Activated T-helper 17 cell treated with anti-CD3 and anti-CD28 coated beads, Interleukin-2, amount 50 U/mL, for 72 hours (primary cell): ENCODE measurements at regions not wholly inside any gene's neighbourhood (a gene's known extent, or its start where the extent isn't known, plus 50 kb on each side); places are given as distances from the start of the nearest gene placed in this dataset.

ENCODE experiments used
- ATAC-seq: fragments of 150-1000 bp; cut with Tn5 transposase; replicated peaks from 2 replicates; pipeline ENCODE4 v1.10.0; 2021; ENCODE audit warnings: mild to moderate bottlenecking, moderate library complexity
- H3K27ac Mint-ChIP-seq: one replicate; pipeline ENCODE4 v1.8.0; 2022; ENCODE audit warnings: mixed read lengths
- H3K27me3 Mint-ChIP-seq: one replicate; pipeline ENCODE4 v1.8.0; 2022; ENCODE audit warnings: mixed read lengths
- H3K36me3 Mint-ChIP-seq: one replicate; pipeline ENCODE4 v1.8.0; 2022; ENCODE audit warnings: low read depth, mild to moderate bottlenecking, mixed read lengths
- H3K4me1 Mint-ChIP-seq: one replicate; pipeline ENCODE4 v1.8.0; 2022; ENCODE audit warnings: mixed read lengths
- H3K4me3 Mint-ChIP-seq: one replicate; pipeline ENCODE4 v1.8.0; 2022; ENCODE audit warnings: mild to moderate bottlenecking, mixed read lengths
- H3K9me3 Mint-ChIP-seq: one replicate; pipeline ENCODE4 v1.8.0; 2022; ENCODE audit warnings: mixed read lengths

DNA sequence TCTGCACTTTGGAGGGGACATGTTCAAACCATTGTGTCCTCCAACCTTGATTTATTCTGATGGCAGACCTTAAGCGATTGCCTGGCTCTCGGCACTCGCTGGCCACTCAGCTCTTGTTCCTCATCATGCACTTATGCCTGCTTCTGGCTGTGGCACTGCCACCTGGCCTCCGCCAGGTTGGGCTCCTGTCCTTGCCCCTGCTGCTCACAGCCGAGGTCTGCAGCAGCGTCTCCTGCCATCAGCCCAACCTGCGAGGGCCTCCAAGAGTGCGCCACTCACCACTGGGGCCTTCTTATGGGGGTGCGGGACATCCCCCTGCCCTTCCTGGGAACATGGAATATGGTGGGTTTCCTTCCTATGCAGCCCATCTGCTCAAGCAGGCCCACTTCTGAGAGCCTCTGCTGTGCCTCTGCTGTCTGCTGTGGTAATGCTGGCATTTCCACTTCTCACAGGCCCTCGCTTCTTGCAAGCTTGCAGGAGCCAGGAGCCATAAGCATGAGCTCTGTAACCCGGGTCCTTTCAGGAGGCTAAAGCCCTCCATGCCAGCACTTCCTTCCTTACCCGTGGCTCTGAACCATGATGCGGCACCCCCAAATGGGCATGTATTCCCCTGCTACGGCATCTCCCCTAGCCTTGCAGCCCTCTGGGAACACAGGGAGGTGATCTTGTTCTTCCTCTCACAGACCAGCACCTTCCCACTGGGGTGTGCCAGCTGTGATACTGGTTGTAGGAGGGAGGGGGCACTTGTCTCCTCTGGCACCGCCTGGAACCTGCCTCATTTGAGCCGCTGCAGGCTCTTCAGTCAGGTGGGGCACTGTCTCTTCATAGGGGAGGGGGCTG lies 58.6 kb upstream of the HS6ST1 start:
- no peaks in the 10 kb centered on the region for H3K4me1 Mint-ChIP-seq
- no peak for ATAC-seq
- no peak overlapping the region for H3K4me3 Mint-ChIP-seq
- no peak overlapping the region for H3K27ac Mint-ChIP-seq
- H3K27me3 Mint-ChIP-seq = no peaks in the 10 kb centered on the region
- no peaks in the 10 kb centered on the region for H3K36me3 Mint-ChIP-seq
- H3K9me3 Mint-ChIP-seq = no peaks in the 10 kb centered on the region

DNA sequence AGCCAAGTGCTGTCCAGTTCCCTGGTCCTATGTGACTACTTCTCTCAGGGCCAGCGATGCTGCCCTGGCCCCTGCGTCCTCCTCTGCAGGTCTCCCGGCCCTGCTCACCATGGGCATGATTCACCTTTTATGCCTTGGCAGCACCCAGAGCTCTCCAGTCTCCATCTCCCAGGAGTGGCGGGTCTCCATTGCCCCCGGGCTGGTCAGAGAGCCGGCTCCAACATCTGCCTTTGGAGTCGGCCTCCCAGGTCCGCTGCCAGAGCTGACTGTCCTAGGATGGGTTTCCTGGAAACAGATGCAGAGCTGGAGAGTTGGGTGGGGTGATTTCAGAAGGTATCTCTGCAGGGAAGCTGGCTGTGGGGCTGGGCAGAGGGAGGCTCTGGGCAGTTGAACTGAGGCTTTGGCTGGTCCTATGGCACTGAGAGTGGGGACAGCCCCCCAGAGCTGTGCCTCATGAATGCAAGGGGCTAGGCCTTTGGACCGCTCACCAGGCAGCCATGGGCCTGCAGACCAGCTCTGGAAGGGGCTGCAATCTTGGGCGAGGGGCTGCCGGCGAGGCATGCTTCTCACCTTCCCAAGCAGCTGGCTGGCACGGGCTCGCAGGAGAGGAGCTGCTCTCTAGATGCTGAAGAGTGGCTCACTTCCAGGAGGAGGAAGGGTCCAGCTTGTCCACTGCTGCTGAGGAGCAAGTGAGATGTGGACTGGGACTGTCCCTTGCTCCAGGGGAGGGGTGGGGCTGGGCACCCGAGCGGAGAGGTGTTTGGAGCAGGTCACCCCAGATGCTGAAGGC lies 59.8 kb upstream of the HS6ST1 start:
- Mint-ChIP-seq H3K9me3 (no peaks in the 10 kb centered on the region), H3K27me3 (no peaks in the 10 kb centered on the region), H3K4me1 (no peaks in the 10 kb centered on the region), H3K27ac (no peak overlapping the region), H3K4me3 (no peak overlapping the region), H3K36me3 (no peaks in the 10 kb centered on the region)
- no peak for ATAC-seq

DNA sequence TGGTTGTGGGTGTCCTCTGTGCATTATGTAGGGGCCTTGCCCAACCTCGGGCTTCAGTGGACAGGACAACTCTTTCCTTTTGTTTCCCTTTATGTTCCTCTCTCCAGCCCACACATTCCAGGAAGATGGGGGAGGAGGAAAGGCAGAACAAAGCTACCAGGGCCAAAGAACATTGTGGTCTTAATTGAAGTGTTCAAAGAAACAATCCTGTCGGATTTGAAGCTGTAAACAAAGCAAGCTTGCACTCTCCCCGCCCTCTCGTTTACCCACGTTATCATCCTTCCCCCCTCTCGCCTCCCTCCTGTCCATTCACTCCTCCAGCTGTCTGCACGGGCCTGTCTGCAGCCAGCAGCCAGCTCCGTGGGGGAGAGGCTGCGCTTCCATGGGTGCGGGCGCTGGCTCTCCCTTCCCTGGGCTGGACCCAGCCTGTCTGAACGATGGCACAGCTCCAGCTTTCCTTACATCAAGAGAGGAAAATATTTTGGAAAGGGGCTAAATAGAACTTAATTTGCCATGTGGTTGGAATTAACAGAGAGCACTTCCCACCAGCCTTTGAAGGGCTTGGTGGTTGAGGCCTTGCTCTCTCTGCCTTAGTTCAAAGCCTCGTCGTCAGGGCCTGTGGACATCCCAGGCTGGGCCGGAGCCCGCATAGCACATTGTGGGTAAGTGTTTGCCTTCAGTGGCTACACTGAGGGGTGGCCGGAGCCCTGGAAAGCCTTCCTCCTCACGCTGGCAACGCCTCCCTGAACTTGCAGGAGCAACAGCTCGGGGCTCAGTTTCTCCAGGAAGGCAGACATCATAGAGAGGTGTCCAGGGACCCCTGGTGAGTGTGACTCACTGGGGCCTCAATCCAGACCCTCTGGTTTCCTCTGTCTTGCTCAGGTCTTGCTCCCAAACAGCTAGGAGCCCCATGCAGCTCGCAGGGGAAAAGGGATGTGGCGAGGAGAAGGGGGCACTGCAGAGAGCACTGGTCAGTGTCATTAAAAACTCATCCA lies 60.6 kb upstream of the HS6ST1 start:
- no peak for ATAC-seq
- H3K4me3 Mint-ChIP-seq = no peak overlapping the region
- no peaks in the 10 kb centered on the region for H3K4me1 Mint-ChIP-seq
- H3K27ac Mint-ChIP-seq = no peak overlapping the region
- H3K36me3 Mint-ChIP-seq = no peaks in the 10 kb centered on the region
- no peaks in the 10 kb centered on the region for H3K9me3 Mint-ChIP-seq
- H3K27me3 Mint-ChIP-seq = no peaks in the 10 kb centered on the region

- no peak overlapping the region for H3K4me3 Mint-ChIP-seq
- H3K27me3 Mint-ChIP-seq = no peaks in the 10 kb centered on the region
- no peak for ATAC-seq
- no peak overlapping the region for H3K27ac Mint-ChIP-seq
- no peaks in the 10 kb centered on the region for H3K36me3 Mint-ChIP-seq
- H3K4me1 Mint-ChIP-seq = no peaks in the 10 kb centered on the region
- H3K9me3 Mint-ChIP-seq = no peaks in the 10 kb centered on the region
Measured at GRCh38 chr2:128380061-128380889, 61.6 kb upstream of the HS6ST1 start.

- no peaks in the 10 kb centered on the region for H3K9me3 Mint-ChIP-seq
- no peak for ATAC-seq
- no peaks in the 10 kb centered on the region for H3K36me3 Mint-ChIP-seq
- no peaks in the 10 kb centered on the region for H3K27me3 Mint-ChIP-seq
- H3K4me3 Mint-ChIP-seq = no peak overlapping the region
- no peaks in the 10 kb centered on the region for H3K4me1 Mint-ChIP-seq
- H3K27ac Mint-ChIP-seq = no peak overlapping the region
Measured at GRCh38 chr2:128380961-128381938, 62.6 kb upstream of the HS6ST1 start.

DNA sequence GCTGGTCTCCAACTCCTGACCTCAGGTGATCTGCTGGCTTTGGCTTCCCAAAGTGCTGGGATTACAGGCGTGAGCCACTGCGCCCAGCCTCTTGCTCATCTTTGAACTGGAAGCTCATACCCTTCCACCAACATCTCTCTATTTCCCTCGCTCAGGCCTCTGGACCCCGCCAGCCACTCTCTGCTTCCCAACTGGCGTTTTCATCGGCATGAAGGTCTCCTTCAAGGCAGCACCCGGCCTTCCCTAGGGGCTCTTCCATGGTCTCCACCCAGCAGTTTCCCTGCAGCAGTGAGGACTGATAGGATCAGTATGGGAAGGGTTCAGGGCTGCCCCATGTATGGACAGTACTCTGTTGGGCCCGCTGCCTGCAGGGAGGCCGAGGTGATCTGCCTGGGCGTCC lies 65.8 kb upstream of the HS6ST1 start:
- Mint-ChIP-seq H3K36me3 (no peaks in the 10 kb centered on the region), H3K4me1 (no peaks in the 10 kb centered on the region), H3K27ac (no peak overlapping the region), H3K9me3 (no peaks in the 10 kb centered on the region), H3K4me3 (no peak overlapping the region), H3K27me3 (no peaks in the 10 kb centered on the region)
- ATAC-seq = no peak

DNA sequence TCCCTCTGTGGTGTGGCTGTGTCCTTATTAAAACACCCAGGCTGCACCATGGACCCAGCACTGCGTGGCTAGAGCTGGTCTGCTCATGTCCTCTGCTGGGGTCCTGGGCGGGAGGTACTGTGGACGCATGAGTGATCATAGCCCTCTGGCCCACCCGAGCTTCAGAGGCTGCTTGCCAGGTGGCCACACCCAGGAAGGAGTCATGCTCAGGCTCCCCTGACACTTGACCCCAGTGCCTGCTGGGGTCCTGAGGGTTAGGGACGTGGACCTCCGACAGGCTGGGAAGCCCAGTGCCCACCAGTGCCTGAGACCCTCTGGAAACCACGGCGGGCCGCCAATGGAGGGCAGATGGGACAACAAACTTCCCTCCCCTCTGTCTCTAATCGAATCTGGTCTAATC lies 66.3 kb upstream of the HS6ST1 start:
- H3K4me3 Mint-ChIP-seq = no peak overlapping the region
- no peaks in the 10 kb centered on the region for H3K36me3 Mint-ChIP-seq
- no peaks in the 10 kb centered on the region for H3K4me1 Mint-ChIP-seq

DNA sequence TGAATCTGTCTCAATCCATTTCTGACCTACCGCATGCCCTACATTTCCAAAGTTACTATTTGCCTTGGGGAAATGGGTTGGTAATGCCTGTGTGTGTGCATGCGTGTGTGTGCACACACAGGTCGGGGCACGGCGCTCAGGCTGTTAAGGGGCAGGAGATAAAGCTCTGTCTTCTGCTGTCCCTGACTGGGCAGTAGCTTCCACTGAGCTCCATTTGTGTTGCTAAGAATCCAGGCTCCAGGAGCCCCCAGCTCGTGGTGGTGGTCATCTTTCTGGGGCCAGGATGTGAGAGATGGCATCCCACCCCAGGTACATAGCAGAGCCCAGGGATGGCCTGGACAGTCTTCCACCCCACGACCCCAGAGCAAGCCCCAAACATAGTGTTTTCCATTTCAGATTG lies 66.7 kb upstream of the HS6ST1 start:
- H3K36me3 Mint-ChIP-seq = no peaks in the 10 kb centered on the region
- H3K27ac Mint-ChIP-seq = no peak overlapping the region
- H3K9me3 Mint-ChIP-seq = no peaks in the 10 kb centered on the region
- ATAC-seq = no peak
- H3K4me1 Mint-ChIP-seq = no peaks in the 10 kb centered on the region
- no peak overlapping the region for H3K4me3 Mint-ChIP-seq
- no peaks in the 10 kb centered on the region for H3K27me3 Mint-ChIP-seq

More for the DNA sequence above, 66.3 kb upstream of the HS6ST1 start:
- no peaks in the 10 kb centered on the region for H3K9me3 Mint-ChIP-seq
- ATAC-seq = no peak
- no peaks in the 10 kb centered on the region for H3K27me3 Mint-ChIP-seq
- H3K27ac Mint-ChIP-seq = no peak overlapping the region

DNA sequence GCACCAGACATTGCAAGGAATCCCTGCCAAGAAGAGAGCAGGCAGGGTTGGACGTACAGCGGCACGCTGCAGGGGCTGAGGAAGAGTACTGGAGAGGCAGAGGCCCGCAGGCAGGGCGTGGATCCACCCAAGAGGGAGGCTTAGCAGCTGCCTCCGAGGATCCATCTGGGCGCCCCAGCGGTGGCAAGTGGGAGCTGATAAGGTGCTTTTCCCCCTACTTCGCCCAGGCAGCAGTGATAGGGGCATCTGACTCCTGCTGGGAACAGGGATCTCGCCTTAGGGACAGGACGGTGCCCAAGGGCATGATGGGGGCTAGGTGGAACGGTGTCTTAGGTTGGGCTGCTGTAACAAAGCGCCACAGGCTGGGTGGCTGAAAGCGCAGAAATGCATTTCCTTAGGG lies 67.4 kb upstream of the HS6ST1 start:
- Mint-ChIP-seq H3K4me3 (no peak overlapping the region), H3K4me1 (no peaks in the 10 kb centered on the region), H3K27me3 (no peaks in the 10 kb centered on the region), H3K27ac (no peak overlapping the region), H3K36me3 (no peaks in the 10 kb centered on the region), H3K9me3 (no peaks in the 10 kb centered on the region)
- no peak for ATAC-seq

DNA sequence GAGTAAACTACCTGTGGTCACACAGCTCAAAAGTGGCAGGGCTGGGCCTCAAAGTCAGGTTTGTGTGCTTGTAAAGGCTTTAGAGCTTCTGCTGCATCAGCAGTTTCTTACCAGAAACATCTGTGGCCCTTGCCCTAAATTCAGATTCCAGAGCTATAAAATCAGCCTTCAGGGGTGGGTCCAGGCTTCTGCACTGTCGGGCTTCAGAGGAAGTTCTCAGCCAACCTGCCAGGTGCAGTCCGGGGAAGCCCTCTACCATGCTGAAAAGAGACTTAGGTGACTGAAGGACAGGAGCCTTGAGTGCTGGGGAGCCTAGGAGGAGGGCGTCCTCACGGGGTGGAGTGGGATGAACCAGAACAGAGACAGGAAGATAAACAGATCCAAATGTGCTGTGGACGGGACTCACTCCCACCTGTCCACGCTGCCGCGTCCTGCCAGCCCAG lies 69.9 kb upstream of the HS6ST1 start:
- H3K36me3 Mint-ChIP-seq = no peaks in the 10 kb centered on the region
- H3K4me1 Mint-ChIP-seq = no peaks in the 10 kb centered on the region
- no peak overlapping the region for H3K27ac Mint-ChIP-seq
- no peak overlapping the region for H3K4me3 Mint-ChIP-seq
- no peak for ATAC-seq
- H3K9me3 Mint-ChIP-seq = no peaks in the 10 kb centered on the region
- H3K27me3 Mint-ChIP-seq = no peaks in the 10 kb centered on the region

- Mint-ChIP-seq H3K27ac (no peak overlapping the region), H3K9me3 (no peaks in the 10 kb centered on the region), H3K36me3 (no peaks in the 10 kb centered on the region), H3K27me3 (no peaks in the 10 kb centered on the region), H3K4me3 (no peak overlapping the region), H3K4me1 (no peaks in the 10 kb centered on the region)
- ATAC-seq = no peak
Measured at GRCh38 chr2:128389388-128390086, 70.9 kb upstream of the HS6ST1 start.

DNA sequence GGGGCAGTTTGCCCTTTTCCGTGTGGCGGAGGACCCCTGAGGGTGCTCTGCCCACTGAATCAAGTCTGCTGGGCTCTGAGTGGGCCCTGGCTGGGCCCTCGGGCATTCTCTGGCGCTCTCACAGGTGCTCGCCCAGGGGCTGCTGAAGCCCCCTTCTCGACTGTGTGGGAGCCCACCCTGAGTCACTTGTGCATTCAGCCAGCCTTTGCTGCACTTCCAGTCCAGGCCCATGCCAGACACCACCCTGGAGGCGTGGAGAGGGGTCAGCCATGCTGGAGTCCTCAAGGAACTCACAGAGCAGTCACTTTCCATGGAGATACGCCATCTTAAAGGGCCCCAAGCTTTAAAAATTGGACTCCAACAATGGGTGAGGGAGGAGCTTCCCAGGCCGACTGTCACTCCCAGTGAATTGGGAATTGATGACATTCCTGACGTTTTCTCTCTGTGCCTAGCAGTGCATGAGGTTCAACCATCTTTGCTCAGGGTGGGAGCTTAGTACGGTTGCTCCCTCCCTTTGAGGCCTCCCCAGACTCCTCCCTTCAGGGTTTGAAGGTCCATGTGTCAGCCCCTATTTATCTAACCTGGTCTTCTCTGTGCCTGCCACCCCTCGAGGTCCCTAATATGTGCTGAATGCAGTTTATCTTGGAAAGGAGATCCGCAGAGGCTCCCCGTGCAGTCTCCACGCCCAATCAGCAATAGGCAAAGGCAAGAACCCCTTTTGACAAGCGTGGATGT lies 71.8 kb upstream of the HS6ST1 start:
- Mint-ChIP-seq H3K4me3 (no peak overlapping the region), H3K27ac (no peak overlapping the region), H3K4me1 (no peaks in the 10 kb centered on the region), H3K9me3 (no peaks in the 10 kb centered on the region), H3K27me3 (no peaks in the 10 kb centered on the region), H3K36me3 (no peaks in the 10 kb centered on the region)
- ATAC-seq = no peak
